Body of pancreas (tissue), 4 donors: ENCODE measurements at regions not wholly inside any gene's neighbourhood (a gene's known extent, or its start where the extent isn't known, plus 50 kb on each side); places are given as distances from the start of the nearest gene placed in this dataset.

ENCODE experiments used
- ATAC-seq: fragments of 150-250 bp; one replicate; pipeline ENCODE4 v1.9.1; 2016
- DNase-seq, 4 donors: peaks; one replicate each; pipeline ENCODE4 v3.0.0-alpha.2; 2019
- H3K27ac ChIP-seq, 4 donors: fragments of 200-600 bp; sonication (generic); 1 replicate in 3 of 4; 2 replicates in 1 of 4; pipeline versions ENCODE4 v1.5.1 to v1.6.1; 2016 to 2019; ENCODE audit warnings: mild to moderate bottlenecking in 1 of 4, mixed read lengths in 1 of 4, moderate library complexity in 1 of 4
- H3K27me3 ChIP-seq, 2 donors: fragments of 200-600 bp; sonication (generic); one replicate each; pipeline ENCODE4 v1.6.0; 2016; ENCODE audit warnings: mild to moderate bottlenecking in 1 of 2
- H3K36me3 ChIP-seq, 2 donors: fragments of 200-600 bp; sonication (generic); replicated peaks in 1 of 2; 2 replicates each; pipeline ENCODE4 v1.5.1; 2016; ENCODE audit warnings: low read depth in 2 of 2; ENCODE audit not compliant: insufficient read depth in 1 of 2
- H3K4me1 ChIP-seq: fragments of 200-600 bp; sonication (generic); one replicate; pipeline ENCODE4 v1.6.0; 2016
- H3K4me3 ChIP-seq, 2 donors: fragments of 200-600 bp; sonication (generic); 1 replicate in 1 of 2; 2 replicates in 1 of 2; pipeline ENCODE4 v1.5.1; 2016 to 2019
- H3K9me3 ChIP-seq, 3 donors: fragments of 200-600 bp; sonication (generic); 1 replicate in 2 of 3; 2 replicates in 1 of 3; pipeline ENCODE4 v1.5.1; 2016
- POLR2A ChIP-seq, 3 donors: fragments of 450-650 bp; IDR thresholded peaks; one replicate each; pipeline ENCODE4 v1.6.1; 2016; ENCODE audit warnings: antibody characterized with exemption in 3 of 3, mild to moderate bottlenecking in 2 of 3
- WGBS, 2 donors: methylation state at CpG; one replicate each; pipeline ENCODE4 v1.1.5; 2017; 5-methylcytosine and 5-hydroxymethylcytosine counted together
- intact Hi-C: fragments of 100-400 bp; cut with DNase I; formaldehyde crosslinking; loops from one replicate; pipeline ENCODE4 v1.15.1; 2023
- TF ChIP-seq, protein P1 (sequence below), 7 experiments: fragments of 450-650 bp in 4 of 7; fragments of 200-600 bp in 3 of 7; sonication (generic) in 3 of 7; IDR thresholded peaks; one replicate each; pipeline ENCODE4 v1.5.1; 2016 to 2019; ENCODE audit warnings: antibody characterized with exemption in 7 of 7

DNA sequence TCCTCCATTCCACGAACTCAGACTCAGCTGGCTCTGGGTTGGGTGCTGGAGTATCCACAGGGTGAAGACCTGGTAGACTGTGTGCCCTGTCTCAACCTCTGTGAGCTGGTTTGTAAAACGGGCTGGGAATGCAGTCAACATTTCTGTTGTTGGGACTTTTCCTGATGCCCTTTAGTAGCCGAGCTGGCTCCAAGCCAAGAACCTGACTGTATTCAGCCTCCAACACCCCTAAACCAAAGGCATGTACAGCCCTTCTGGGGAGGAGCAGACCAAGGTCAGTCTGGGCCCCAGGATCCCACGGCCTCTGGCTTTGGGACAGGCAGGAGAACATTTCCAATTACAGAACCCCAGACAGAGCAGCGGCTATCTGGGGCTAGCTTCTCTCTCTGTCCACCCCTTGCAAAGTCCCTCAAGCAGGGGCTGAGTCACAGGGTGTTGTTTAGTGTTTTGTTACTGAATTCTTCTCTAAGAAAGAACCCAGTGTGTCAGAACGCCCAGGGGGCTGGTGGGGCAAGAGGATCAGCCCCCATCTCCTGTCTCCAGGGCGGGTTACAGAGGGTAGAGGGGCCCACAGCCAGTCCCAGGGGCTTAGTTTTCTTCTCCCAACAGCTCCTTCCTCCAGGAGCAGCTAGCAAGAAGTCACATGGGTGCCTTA, 56.8 kb upstream of the SLC6A6 start:
- intact Hi-C loops, result no loop called here
- Histone ChIP-seq H3K36me3 (no peaks in the 10 kb centered on the region), H3K4me3 (no peak overlapping the region), H3K27ac (no peak overlapping the region), H3K4me1 (no peaks in the 10 kb centered on the region), H3K9me3 (no peaks in the 10 kb centered on the region), H3K27me3 (no peaks in the 10 kb centered on the region)
- WGBS, 2 donors, result 66 to 91% methylated on average over 5 to 7 of the region's 7 CpGs
- ATAC-seq (no peak), DNase-seq (no peak)
- TF ChIP-seq, protein P1, sequence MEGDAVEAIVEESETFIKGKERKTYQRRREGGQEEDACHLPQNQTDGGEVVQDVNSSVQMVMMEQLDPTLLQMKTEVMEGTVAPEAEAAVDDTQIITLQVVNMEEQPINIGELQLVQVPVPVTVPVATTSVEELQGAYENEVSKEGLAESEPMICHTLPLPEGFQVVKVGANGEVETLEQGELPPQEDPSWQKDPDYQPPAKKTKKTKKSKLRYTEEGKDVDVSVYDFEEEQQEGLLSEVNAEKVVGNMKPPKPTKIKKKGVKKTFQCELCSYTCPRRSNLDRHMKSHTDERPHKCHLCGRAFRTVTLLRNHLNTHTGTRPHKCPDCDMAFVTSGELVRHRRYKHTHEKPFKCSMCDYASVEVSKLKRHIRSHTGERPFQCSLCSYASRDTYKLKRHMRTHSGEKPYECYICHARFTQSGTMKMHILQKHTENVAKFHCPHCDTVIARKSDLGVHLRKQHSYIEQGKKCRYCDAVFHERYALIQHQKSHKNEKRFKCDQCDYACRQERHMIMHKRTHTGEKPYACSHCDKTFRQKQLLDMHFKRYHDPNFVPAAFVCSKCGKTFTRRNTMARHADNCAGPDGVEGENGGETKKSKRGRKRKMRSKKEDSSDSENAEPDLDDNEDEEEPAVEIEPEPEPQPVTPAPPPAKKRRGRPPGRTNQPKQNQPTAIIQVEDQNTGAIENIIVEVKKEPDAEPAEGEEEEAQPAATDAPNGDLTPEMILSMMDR (IDR thresholded peaks at IDR 0.05), result no peak
- no peak for TF ChIP-seq POLR2A (IDR thresholded peaks at IDR 0.05)

DNA sequence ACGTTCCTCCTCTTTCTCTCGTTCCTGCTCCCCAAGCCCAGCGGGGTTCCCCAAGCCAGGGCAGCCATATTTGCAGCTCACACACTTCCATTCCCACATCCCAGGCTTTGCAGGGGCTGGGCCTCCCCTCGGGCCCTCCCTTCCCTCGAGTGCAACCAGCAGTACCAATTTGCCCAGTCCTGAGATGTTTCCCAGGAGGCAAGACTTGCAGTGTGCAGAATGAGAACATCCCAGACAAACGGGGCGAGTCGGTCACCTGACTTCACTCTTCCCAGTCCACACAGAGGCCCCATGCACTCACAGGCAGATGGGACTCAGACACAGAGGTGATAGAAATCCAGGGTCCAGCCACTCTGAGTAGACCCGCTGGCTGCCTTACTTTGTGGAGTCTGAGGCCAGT, 56.2 kb upstream of the SLC6A6 start:
- ATAC-seq (no peak), DNase-seq (no peak)
- no peaks in the 10 kb centered on the region for H3K4me1 ChIP-seq
- H3K4me3 ChIP-seq, result no peak overlapping the region
- 81 to 90% methylated on average over 9 of the region's 9 CpGs for WGBS, 2 donors
- no peak overlapping the region for H3K27ac ChIP-seq
- no peak for TF ChIP-seq POLR2A (IDR thresholded peaks at IDR 0.05)
- TF ChIP-seq, protein P1 (IDR thresholded peaks at IDR 0.05), result no peak
- no peaks in the 10 kb centered on the region for H3K9me3 ChIP-seq
- intact Hi-C loops, result no loop called here
- H3K36me3 ChIP-seq, result no peaks in the 10 kb centered on the region
- no peaks in the 10 kb centered on the region for H3K27me3 ChIP-seq

DNA sequence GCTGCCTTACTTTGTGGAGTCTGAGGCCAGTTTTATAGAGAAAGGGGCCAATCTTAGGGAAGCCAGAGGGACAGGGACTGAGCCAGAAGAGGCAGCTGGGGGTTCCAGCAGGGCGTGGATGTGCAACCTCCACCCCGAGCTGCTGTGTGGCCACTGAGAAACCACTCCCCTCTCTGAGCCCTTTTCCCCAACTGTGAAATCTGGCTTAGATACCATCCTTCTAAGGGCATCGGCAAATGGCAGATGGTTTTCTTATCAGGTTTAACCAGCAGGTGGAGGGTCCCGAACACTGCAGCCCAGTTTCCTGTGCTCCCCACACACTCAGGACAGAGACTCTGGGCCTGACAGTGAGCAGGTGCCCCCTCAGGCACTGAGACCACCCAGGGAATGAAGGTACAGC, 55.8 kb upstream of the SLC6A6 start:
- intact Hi-C loops, result no loop called here
- no peak for ATAC-seq
- Histone ChIP-seq H3K9me3 (no peaks in the 10 kb centered on the region), H3K36me3 (no peaks in the 10 kb centered on the region), H3K4me1 (no peaks in the 10 kb centered on the region), H3K27me3 (no peaks in the 10 kb centered on the region), H3K27ac (no peak overlapping the region), H3K4me3 (no peak overlapping the region)
- no peak for TF ChIP-seq POLR2A (IDR thresholded peaks at IDR 0.05)
- TF ChIP-seq, protein P1 (IDR thresholded peaks at IDR 0.05), result no peak
- WGBS, 2 donors, result 86 to 91% methylated on average over 3 to 4 of the region's 4 CpGs
- no peak for DNase-seq

DNA sequence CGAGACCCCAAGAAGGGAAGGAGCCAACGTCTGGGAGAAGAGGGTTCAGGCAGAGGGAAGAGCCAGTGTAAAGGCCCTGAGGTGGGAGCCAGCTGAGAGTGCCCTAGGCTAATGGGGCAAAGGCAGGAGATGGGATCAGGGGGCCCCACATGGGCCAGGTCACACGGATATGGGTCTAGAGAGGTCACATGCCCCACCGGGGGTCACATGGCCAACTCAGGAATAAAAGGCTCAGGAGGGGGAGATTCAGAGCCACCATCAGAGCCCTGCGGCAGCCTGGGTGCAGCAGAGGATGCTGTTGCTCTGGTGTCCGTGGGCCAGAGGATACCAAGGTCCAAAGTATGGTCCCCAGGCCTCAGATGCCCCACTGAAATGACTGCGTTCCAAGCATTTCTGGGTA, 55.3 kb upstream of the SLC6A6 start:
- no peak for TF ChIP-seq POLR2A (IDR thresholded peaks at IDR 0.05)
- intact Hi-C loops, result no loop called here

DNA sequence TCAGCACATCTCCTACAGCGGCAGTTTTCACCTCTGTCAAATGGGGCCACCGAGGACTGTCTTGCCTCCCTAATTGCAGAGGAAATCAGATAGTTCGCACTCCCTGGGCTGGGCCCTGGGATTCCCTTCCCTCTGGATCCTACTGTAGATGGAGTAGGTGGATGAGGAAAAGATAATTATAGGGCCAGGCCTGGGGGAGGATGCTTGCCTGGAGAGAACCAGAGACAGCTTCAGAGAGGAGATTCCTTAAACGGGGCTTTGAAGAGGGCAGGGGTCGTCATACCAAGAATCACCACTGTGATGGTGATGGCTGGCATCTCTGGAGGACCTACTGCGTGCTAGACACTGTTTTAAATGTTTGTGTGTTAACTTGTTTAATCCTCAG, 50.8 kb upstream of the SLC6A6 start:
- intact Hi-C loops, result no loop called here
- ATAC-seq (no peak), DNase-seq (no peak)
- TF ChIP-seq, protein P1 (IDR thresholded peaks at IDR 0.05), result no peak
- TF ChIP-seq POLR2A (IDR thresholded peaks at IDR 0.05), result no peak
- WGBS, 2 donors, result 69 to 70% methylated on average over 5 to 6 of the region's 6 CpGs
- Histone ChIP-seq H3K27ac (no peak overlapping the region), H3K36me3 (no peaks in the 10 kb centered on the region), H3K4me3 (no peak overlapping the region), H3K27me3 (no peaks in the 10 kb centered on the region), H3K4me1 (no peaks in the 10 kb centered on the region), H3K9me3 (no peaks in the 10 kb centered on the region)

More for the DNA sequence above, 55.3 kb upstream of the SLC6A6 start:
- no peaks in the 10 kb centered on the region for H3K4me1 ChIP-seq
- DNase-seq (no peak), ATAC-seq (no peak)
- WGBS, 2 donors, result 74 to 80% methylated on average over 6 to 7 of the region's 7 CpGs
- no peak overlapping the region for H3K4me3 ChIP-seq
- no peaks in the 10 kb centered on the region for H3K27me3 ChIP-seq
- H3K27ac ChIP-seq, result no peak overlapping the region
- H3K9me3 ChIP-seq, result no peaks in the 10 kb centered on the region
- no peaks in the 10 kb centered on the region for H3K36me3 ChIP-seq
